Liver (tissue), 3 donors: ENCODE measurements at regions not wholly inside any gene's neighbourhood (a gene's known extent, or its start where the extent isn't known, plus 50 kb on each side); places are given as distances from the start of the nearest gene placed in this dataset.

Experiments
- CTCF ChIP-seq: fragments of 150-350 bp; IDR thresholded peaks from 2 replicates; pipeline ENCODE4 v1.5.1; 2017; ENCODE audit warnings: improper control_type of control experiment, low read depth, low read length; ENCODE audit not compliant: missing input control
- FOXA1 ChIP-seq: IDR thresholded peaks from 2 replicates; pipeline ENCODE4 v1.6.1; 2016; ENCODE audit warnings: antibody characterized with exemption
- REST ChIP-seq: IDR thresholded peaks from 2 replicates; pipeline ENCODE4 v1.6.1; 2016; ENCODE audit warnings: antibody characterized with exemption, mild to moderate bottlenecking
- TAF1 ChIP-seq: conservative IDR thresholded peaks from 2 replicates; pipeline ENCODE4 v1.6.1; 2016; ENCODE audit warnings: antibody characterized with exemption, mild to moderate bottlenecking
- donor health status: healthy.
- donor health status: healthy.

DNA sequence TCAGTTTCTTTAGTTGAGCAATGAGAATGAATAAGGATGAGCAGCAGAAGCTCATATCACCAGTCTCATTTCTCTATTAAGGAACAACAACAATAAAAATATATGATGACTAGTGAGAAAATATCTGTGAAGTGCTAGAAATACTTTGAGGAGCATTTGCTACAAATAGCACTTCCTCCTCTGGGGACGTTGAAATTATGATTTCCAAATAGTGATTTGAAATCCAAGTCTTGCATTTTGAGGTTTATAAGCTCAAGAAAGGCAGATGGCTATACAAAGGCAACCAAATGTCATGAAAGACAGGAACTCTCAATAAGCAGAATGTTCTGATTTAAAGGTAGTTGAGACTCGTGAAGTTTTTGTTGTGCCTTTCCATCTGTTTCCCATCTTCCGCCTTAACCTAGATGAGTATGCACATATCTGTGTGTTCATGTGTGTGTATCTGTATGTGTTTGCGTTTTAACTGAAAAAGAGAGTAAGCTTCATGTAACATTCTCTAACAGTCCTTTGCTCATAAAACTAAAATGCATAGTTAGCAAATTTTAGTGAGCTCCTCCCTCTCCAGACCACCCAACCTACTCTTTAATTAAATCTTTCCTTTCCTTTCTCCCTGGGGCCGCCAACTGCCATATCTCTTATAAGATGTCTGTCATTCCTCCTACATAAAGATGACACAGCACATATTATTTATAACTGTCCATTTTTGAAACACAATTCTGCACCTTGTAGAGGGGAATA is 222.6 kb upstream of the RASGEF1B start:
- TF ChIP-seq FOXA1 (no peak), CTCF (no peak), REST (no peak), TAF1 (no peak)
